ENCODE measurements at regions not wholly inside any gene's neighbourhood (a gene's known extent, or its start where the extent isn't known, plus 50 kb on each side); places are given as distances from the start of the nearest gene placed in this dataset.

DNA sequence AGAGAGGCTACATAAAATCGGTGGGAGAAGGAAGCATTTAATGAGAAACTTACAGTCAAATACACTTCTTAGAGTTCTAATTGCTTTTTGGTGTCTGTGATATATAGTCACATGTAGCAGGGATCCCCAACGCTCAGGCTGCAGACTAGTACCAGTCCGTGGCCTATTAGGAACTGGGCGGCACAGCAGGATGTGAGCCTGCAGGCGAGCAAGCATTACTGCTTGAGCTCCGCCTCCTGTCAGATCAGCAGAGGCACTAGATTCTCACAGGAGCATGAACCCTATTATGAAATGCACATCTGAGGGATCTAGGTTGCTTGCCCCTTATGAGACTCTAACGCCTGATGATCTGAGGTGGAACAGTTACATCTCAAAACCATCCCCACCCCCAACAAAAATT lies 158.5 kb downstream of the TANC2 start:
- Histone ChIP-seq H3K9me3 (ENCODE audit: control insufficient read depth in 4 of 4, insufficient read depth in 3 of 4, low read length in 3 of 4) (no peaks in the 10 kb centered on the region), H3K9ac (ENCODE audit: insufficient read depth in 1 of 2, low read length in 2 of 2) (no peak overlapping the region), H3K27me3 (ENCODE audit: control insufficient read depth in 3 of 3, insufficient read depth in 3 of 3, low read length in 2 of 3) (no peaks in the 10 kb centered on the region), H3K36me3 (ENCODE audit: control insufficient read depth in 4 of 4, insufficient read depth in 4 of 4, low read length in 4 of 4) (no peaks in the 10 kb centered on the region), H3K27ac (ENCODE audit: low read depth in 1 of 2, low read length in 1 of 2) (no peak overlapping the region), H3K4me1 (ENCODE audit: control insufficient read depth in 5 of 5, insufficient read depth in 5 of 5, low read length in 5 of 5) (no peaks in the 10 kb centered on the region), H3K4me3 (no peak overlapping the region)
- WGBS, 2 donors, result 80 to 87% methylated on average over 7 of the region's 7 CpGs
- DNase-seq (no peak), ATAC-seq (ENCODE audit: insufficient read depth, low FRiP score) (no peak)
- TF ChIP-seq, protein P1, sequence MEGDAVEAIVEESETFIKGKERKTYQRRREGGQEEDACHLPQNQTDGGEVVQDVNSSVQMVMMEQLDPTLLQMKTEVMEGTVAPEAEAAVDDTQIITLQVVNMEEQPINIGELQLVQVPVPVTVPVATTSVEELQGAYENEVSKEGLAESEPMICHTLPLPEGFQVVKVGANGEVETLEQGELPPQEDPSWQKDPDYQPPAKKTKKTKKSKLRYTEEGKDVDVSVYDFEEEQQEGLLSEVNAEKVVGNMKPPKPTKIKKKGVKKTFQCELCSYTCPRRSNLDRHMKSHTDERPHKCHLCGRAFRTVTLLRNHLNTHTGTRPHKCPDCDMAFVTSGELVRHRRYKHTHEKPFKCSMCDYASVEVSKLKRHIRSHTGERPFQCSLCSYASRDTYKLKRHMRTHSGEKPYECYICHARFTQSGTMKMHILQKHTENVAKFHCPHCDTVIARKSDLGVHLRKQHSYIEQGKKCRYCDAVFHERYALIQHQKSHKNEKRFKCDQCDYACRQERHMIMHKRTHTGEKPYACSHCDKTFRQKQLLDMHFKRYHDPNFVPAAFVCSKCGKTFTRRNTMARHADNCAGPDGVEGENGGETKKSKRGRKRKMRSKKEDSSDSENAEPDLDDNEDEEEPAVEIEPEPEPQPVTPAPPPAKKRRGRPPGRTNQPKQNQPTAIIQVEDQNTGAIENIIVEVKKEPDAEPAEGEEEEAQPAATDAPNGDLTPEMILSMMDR (IDR thresholded peaks at IDR 0.05; ENCODE audit: control extremely low read depth, extremely low read depth), result no peak

DNA sequence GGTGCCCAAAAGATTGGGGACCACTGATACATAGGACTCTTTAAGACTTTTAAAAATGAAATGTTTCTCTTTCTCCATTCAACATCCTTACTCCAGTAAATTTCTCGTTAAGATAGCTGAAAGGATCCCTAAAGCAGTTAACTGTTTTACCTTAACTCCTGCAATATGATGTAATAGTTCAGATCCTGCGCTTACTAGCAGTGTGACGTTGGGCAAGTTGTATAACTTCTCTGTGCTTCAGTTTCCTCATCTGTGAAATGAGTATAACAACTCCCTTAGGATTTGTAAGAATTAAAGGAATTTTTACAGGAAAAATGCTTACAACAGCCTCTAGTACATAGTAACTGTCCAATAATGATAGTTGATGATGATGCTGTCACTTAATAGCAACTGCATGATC lies 158.9 kb downstream of the TANC2 start:
- no peak for ATAC-seq (ENCODE audit: insufficient read depth, low FRiP score)
- H3K4me1 ChIP-seq (ENCODE audit: control insufficient read depth in 5 of 5, insufficient read depth in 5 of 5, low read length in 5 of 5), result no peaks in the 10 kb centered on the region
- H3K36me3 ChIP-seq (ENCODE audit: control insufficient read depth in 4 of 4, insufficient read depth in 4 of 4, low read length in 4 of 4), result no peaks in the 10 kb centered on the region
- H3K27ac ChIP-seq (ENCODE audit: low read depth in 1 of 2, low read length in 1 of 2), result no peak overlapping the region
- H3K9me3 ChIP-seq (ENCODE audit: control insufficient read depth in 4 of 4, insufficient read depth in 3 of 4, low read length in 3 of 4), result no peaks in the 10 kb centered on the region
- TF ChIP-seq, protein P1 (IDR thresholded peaks at IDR 0.05; ENCODE audit: control extremely low read depth, extremely low read depth), result no peak
- H3K27me3 ChIP-seq (ENCODE audit: control insufficient read depth in 3 of 3, insufficient read depth in 3 of 3, low read length in 2 of 3), result no peaks in the 10 kb centered on the region
- H3K4me3 ChIP-seq, result no peak overlapping the region
- H3K9ac ChIP-seq (ENCODE audit: insufficient read depth in 1 of 2, low read length in 2 of 2), result no peak overlapping the region
- DNase-seq, result no peak
- WGBS, 2 donors, result 70 to 85% methylated on average over 3 of the region's 3 CpGs

DNA sequence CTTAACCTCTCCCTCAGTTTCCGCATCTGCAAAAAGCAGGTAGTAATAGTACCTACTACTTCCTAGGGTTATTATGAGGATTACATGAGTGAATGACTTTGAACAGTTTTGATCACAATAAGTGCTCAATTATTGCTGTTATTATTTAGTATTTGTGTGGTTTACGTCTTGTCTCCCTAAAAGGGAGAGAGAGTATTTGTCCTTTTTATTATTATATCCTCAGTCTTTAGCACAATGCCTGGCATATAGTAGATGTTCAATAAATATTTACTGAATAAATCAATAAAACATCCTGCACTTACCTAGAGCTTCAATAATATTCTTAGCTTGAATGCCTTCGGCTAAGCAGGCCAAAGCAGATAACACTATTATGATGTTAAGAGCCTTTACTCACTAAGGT lies 160.0 kb downstream of the TANC2 start:
- 77 to 95% methylated on average over 3 of the region's 3 CpGs for WGBS, 2 donors
- DNase-seq (no peak), ATAC-seq (ENCODE audit: insufficient read depth, low FRiP score) (no peak)
- H3K4me1 ChIP-seq (ENCODE audit: control insufficient read depth in 5 of 5, insufficient read depth in 5 of 5, low read length in 5 of 5), result peaks cover 0 to 3% (median 0%) of the 10 kb centered on the region in 5 donors
- no peak overlapping the region for H3K4me3 ChIP-seq
- no peaks in the 10 kb centered on the region for H3K9me3 ChIP-seq (ENCODE audit: control insufficient read depth in 4 of 4, insufficient read depth in 3 of 4, low read length in 3 of 4)
- no peak overlapping the region for H3K9ac ChIP-seq (ENCODE audit: insufficient read depth in 1 of 2, low read length in 2 of 2)
- H3K27me3 ChIP-seq (ENCODE audit: control insufficient read depth in 3 of 3, insufficient read depth in 3 of 3, low read length in 2 of 3), result no peaks in the 10 kb centered on the region
- TF ChIP-seq, protein P1 (IDR thresholded peaks at IDR 0.05; ENCODE audit: control extremely low read depth, extremely low read depth), result no peak
- no peaks in the 10 kb centered on the region for H3K36me3 ChIP-seq (ENCODE audit: control insufficient read depth in 4 of 4, insufficient read depth in 4 of 4, low read length in 4 of 4)
- no peak overlapping the region for H3K27ac ChIP-seq (ENCODE audit: low read depth in 1 of 2, low read length in 1 of 2)

DNA sequence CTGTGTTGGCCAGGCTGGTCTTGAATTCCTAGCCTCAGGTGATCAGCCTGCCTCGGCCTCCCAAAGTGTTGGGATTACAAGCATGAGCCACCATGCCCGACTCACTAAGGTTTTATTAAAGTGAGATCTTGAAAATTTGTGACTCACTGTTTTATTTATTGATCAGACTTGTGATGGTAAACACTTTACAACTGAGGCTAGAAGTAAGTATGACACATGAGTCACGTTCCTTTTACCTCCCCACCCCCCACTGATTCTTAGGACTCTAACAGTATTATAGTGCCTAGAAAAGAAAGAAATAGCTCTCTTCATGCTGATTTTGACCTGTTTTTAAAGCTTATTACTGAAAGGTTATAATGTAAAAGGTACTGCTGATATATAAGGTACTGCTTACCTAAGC lies 160.6 kb downstream of the TANC2 start:
- Histone ChIP-seq H3K4me3 (no peak overlapping the region), H3K27ac (ENCODE audit: low read depth in 1 of 2, low read length in 1 of 2) (no peak overlapping the region), H3K27me3 (ENCODE audit: control insufficient read depth in 3 of 3, insufficient read depth in 3 of 3, low read length in 2 of 3) (no peaks in the 10 kb centered on the region), H3K4me1 (ENCODE audit: control insufficient read depth in 5 of 5, insufficient read depth in 5 of 5, low read length in 5 of 5) (peaks cover 0 to 9% (median 0%) of the 10 kb centered on the region in 5 donors), H3K9ac (ENCODE audit: insufficient read depth in 1 of 2, low read length in 2 of 2) (no peak overlapping the region), H3K9me3 (ENCODE audit: control insufficient read depth in 4 of 4, insufficient read depth in 3 of 4, low read length in 3 of 4) (no peaks in the 10 kb centered on the region), H3K36me3 (ENCODE audit: control insufficient read depth in 4 of 4, insufficient read depth in 4 of 4, low read length in 4 of 4) (no peaks in the 10 kb centered on the region)
- no peak for DNase-seq
- 84 to 90% methylated on average over 3 of the region's 3 CpGs for WGBS, 2 donors
- TF ChIP-seq, protein P1 (IDR thresholded peaks at IDR 0.05; ENCODE audit: control extremely low read depth, extremely low read depth), result no peak
- ATAC-seq (ENCODE audit: insufficient read depth, low FRiP score), result no peak
